NOMO-1 treated with DMSO at 0.1 percent for 48 hours (cell line): ENCODE measurements at regions not wholly inside any gene's neighbourhood (a gene's known extent, or its start where the extent isn't known, plus 50 kb on each side); places are given as distances from the start of the nearest gene placed in this dataset.
"Not testable (repeated sequence)": the region's sequence is repeated elsewhere in the genome, so short reads cannot be mapped to it uniquely, and the experiment has no call there.

Source experiments
- DNase-seq: peaks from one replicate; lab custom pipeline; 2025; ENCODE audit not compliant: unreplicated experiment; lab: John Stamatoyannopoulos, UW

GRCh38 chr2:176947754-176948153 is 264.8 kb upstream of the HNRNPA3 start:
- DNase-seq: no peak

GRCh38 chr2:176951218-176951617 is 261.4 kb upstream of the HNRNPA3 start:
- DNase-seq: not testable (repeated sequence)

GRCh38 chr2:176956791-176957190 is 255.8 kb upstream of the HNRNPA3 start:
- DNase-seq: no peak

- no peak for DNase-seq
These were observed 253.0 kb upstream of the HNRNPA3 start for GRCh38 chr2:176959614-176960013.

GRCh38 chr2:176960061-176960460 is 252.5 kb upstream of the HNRNPA3 start:
- no peak for DNase-seq

- peak; percentile 46 for DNase-seq
These were observed 251.7 kb upstream of the HNRNPA3 start for GRCh38 chr2:176960736-176961520.

GRCh38 chr2:176961775-176962619 is 250.6 kb upstream of the HNRNPA3 start:
- DNase-seq: no peak

- no peak for DNase-seq
These were observed 248.9 kb upstream of the HNRNPA3 start for GRCh38 chr2:176963568-176964287.

GRCh38 chr2:176967911-176968450 is 244.6 kb upstream of the HNRNPA3 start:
- DNase-seq: peak; percentile 86

- DNase-seq: no peak
These were observed 242.8 kb upstream of the HNRNPA3 start for GRCh38 chr2:176969642-176970359.

- peak; percentile 31 for DNase-seq
These were observed 235.6 kb upstream of the HNRNPA3 start for GRCh38 chr2:176976736-176977685.

GRCh38 chr2:176978921-176979320 is 233.7 kb upstream of the HNRNPA3 start:
- no peak for DNase-seq

GRCh38 chr2:176979981-176980710 is 232.4 kb upstream of the HNRNPA3 start:
- peak; percentile 29 for DNase-seq

- DNase-seq: no peak
These were observed 227.6 kb upstream of the HNRNPA3 start for GRCh38 chr2:176984987-176985386.

GRCh38 chr2:176985871-176986270 is 226.7 kb upstream of the HNRNPA3 start:
- no peak for DNase-seq

- DNase-seq: no peak
These were observed 226.1 kb upstream of the HNRNPA3 start for GRCh38 chr2:176986487-176986886.

- no peak for DNase-seq
These were observed 221.2 kb upstream of the HNRNPA3 start for GRCh38 chr2:176991411-176991810.

GRCh38 chr2:176997074-176997791 is 215.4 kb upstream of the HNRNPA3 start:
- peak; percentile 87 for DNase-seq
